H1 (cell line): ENCODE measurements at regions not wholly inside any gene's neighbourhood (a gene's known extent, or its start where the extent isn't known, plus 50 kb on each side); places are given as distances from the start of the nearest gene placed in this dataset.

Experiments used
- RAD21 ChIP-seq, 2 experiments: IDR thresholded peaks in 1 of 2; conservative IDR thresholded peaks in 1 of 2; 2 replicates each; pipeline ENCODE4 v1.6.1; 2011; ENCODE audit warnings: low read depth in 2 of 2, low read length in 2 of 2, improper control_type of control experiment in 1 of 2, inconsistent platforms in 1 of 2, mild to moderate bottlenecking in 1 of 2, moderate library complexity in 1 of 2

DNA sequence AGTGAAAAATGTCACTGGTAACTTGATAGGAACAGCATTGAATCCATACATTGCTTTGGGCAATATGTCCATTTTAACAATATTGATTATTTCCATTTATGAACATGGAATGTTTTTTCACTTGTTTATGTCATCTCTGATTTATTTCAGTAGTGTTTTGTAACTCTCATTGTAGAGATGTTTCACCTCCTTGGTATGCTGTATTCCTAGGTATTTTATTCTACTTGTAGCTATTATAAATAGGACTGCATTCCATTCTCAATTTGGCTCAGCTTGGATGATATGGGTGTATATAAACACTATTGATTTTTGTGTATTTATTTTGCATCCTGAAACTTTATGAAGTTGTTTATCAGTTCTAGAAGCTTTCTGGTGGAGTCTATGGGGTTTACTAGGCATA, 730.3 kb downstream of the DOK5 start (continued):
- no peak for TF ChIP-seq RAD21 (IDR thresholded peaks at IDR 0.05 in 1 of 2, conservative IDR thresholded peaks at IDR 0.05 in 1 of 2; ENCODE audit: low read depth in 2 of 2, low read length in 2 of 2)
